Stimulated activated CD4-positive, alpha-beta T cell treated with anti-CD3 and anti-CD28 coated beads, TNF-alpha, amount 100 ng/mL, for 4 hours (primary cell): ENCODE measurements at regions not wholly inside any gene's neighbourhood (a gene's known extent, or its start where the extent isn't known, plus 50 kb on each side); places are given as distances from the start of the nearest gene placed in this dataset.
"Not testable (repeated sequence)": the region's sequence is repeated elsewhere in the genome, so short reads cannot be mapped to it uniquely, and the experiment has no call there.

Source experiments
- DNase-seq, 3 experiments: peaks; one replicate each; pipeline ENCODE4 v3.0.0-alpha.2; 2020; ENCODE audit warnings: low read depth in 3 of 3

DNA sequence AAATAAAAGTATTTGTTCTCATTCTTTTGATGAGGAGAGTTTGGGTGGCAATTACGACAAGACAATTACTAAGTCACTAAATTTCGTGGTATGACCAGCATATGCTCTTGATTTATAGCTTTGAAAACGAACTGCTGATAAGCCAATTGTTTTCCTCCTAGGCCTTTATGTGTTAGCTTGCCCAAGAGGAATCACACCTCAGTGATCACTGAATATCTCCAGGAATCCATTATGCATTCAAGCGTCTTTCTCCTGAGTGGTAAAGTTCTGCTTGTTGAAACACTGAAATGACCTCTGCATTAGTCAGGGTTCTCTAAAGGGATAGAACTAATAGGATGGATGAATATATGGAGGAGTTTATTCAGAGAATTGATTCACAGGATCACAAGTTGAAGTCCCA, 677.7 kb upstream of the MEF2C start:
- DNase-seq: no peak

DNA sequence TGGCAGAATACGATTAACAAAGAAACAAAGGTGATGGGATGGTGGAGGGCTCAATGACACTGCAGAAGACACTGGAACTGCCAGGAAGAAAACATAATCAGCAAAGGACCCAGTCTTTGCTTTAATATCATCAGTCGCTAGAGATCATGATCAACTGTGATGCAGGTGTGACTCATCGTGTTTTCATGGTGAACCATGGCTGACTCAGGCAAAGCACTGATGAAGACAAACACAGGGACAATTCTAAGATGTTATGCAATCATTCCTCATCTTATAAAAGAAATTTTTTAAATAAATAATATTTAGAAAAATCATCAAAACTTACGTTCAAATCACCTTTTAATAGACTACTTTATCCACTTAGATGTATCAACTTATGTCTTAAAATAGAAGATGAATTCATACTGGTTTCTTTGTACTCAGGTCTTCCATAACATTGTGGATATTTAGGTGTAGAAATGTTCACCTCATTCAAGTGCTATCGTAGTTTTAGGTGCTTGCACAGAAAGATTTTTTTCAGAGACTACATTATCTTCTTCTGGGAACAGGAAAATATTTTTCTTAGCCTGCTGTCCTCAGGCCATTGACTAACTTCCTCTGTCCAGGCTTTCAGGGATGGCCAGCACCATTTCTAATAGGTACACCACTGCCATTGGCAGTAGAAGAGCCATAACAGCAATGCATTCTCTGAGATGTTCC, 673.4 kb upstream of the MEF2C start:
- DNase-seq: no peak

GRCh38 chr5:89546657-89547056, 663.7 kb upstream of the MEF2C start:
- no peak for DNase-seq

DNA sequence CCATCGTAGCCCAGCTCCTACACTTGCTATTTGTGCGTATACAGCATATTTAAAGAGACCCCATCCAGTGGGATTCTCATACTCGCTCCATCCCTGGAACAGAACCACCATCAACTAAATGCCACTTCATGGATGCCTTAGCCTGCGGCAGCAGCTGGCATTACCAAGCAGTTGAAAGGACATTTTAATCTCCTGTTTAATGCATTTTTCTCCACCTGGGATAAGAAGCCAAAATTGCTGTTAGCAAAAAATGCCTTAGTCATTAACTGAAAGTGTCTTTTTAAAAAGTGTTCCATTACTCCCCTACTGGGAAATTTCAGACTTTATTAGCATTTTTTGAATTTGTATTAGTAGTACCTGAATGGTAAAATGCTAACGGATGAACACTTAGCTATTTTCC, 662.6 kb upstream of the MEF2C start:
- DNase-seq: no peak

DNA sequence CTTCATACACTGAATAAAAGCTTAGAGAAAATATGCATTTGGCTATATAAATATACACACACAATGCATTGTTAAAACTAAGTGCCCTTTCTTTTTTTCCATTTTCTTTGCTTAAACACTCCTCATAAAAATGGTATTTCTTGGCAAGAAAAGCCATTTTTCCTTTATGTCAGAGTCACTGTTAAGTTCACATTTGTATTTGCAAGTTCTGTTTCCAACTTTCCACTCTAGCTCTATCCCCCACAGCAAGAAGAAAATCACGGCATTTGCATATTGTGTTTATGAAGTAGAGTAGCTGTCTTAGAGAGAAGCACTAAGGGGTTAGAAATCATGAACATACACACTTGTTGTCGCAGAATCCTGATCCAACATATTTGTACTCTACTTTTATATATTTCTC, 662.1 kb upstream of the MEF2C start:
- DNase-seq: no peak

DNA sequence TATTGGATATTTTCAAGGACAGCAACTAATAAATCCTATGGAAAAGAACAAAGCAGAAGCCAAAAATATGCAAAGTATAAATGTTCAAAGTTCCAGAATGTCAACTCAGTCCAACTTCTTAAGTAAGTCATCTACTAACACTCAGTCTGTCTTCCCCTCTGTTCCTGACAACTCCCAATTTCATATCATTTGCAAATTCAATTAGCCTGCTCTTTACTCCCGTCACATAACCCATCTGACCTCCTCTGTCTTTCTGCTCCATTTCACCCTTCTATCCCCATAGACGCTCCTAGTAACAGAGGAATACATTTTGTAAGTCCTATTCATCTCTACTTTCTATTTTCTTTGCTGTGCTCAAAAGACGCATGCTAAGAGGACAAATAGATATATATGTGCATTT, 659.8 kb upstream of the MEF2C start:
- DNase-seq: no peak

DNA sequence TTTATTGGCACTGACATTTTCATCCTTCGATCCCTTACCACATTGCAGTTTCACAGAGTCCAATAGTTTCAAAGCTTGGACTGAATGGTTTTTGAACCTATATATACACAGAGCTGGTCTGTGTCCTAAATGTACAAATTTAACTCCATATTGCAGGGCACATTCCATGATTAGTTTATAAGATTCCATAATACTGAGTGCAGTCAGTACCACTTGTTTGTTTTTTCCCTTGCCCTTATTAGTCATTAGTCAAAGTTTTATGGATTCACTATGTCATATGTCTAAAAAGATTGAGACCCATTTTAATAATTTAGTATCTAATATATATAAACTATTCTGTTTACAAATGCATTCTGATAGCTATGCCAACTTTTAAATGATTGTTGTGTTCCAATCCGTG, 654.8 kb upstream of the MEF2C start:
- DNase-seq: no peak

GRCh38 chr5:89536020-89536419, 653.0 kb upstream of the MEF2C start:
- DNase-seq: no peak

GRCh38 chr5:89535411-89535810, 652.4 kb upstream of the MEF2C start:
- DNase-seq: no peak

- no peak for DNase-seq
These were observed 651.3 kb upstream of the MEF2C start for GRCh38 chr5:89534331-89534730.

DNA sequence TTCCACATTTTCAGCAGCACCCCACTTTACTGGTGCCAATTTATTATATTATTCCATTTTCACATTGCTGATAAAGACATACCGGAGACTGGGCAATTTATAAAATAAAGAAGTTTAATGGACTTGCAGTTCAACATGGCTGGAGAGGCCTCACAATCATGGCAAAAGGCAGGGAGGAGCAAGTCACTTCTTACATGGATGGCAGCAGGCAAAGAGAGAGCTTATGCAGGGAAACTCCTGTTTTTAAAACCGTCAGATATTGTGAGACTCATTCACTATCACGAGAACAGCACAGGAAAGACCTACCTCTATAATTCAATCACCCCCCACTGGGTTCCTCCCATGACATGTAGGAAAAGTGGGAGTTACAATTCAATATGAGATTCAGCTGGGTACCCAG, 641.8 kb upstream of the MEF2C start:
- no peak for DNase-seq

DNA sequence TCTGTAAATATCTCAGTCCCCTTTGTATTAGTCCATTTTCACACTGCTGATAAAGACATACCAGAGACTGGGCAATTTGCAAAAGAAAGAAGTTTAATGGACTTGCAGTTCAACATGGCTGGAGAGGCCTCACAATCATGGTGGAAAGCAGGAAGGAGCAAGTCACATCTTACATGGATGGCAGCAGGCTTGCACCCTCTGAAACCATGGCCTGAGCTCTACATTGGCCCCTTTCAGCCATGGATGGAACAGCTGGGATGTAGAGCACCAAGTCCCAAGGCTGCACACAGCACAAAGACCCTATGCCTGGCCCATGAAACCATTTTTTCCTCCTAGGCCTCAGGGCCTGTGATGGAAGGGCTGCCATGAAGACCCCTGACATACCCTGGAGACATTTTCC, 640.9 kb upstream of the MEF2C start:
- not testable (repeated sequence) for DNase-seq

GRCh38 chr5:89520771-89521170, 637.8 kb upstream of the MEF2C start:
- no peak for DNase-seq

- DNase-seq: no peak
These were observed 630.5 kb upstream of the MEF2C start for GRCh38 chr5:89513299-89514044.

DNA sequence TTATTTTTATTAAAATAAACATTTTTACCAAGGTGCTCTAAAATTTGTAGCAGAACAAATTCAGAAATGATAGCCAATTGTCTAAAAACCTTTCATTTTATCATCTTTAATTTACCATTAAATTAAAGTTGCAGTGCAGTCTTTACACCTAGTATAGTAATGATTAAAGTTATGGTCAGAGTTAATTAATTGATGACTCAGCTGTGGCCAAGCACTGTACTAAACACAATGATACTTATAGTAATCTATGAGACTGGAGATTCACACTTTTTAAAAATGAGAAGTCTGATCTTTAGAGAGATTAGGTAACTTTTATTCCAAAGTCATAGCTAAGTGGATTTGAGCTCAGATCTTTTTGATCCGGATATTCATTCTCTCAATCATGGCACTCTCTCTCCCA, 621.1 kb upstream of the MEF2C start:
- DNase-seq: no peak

DNA sequence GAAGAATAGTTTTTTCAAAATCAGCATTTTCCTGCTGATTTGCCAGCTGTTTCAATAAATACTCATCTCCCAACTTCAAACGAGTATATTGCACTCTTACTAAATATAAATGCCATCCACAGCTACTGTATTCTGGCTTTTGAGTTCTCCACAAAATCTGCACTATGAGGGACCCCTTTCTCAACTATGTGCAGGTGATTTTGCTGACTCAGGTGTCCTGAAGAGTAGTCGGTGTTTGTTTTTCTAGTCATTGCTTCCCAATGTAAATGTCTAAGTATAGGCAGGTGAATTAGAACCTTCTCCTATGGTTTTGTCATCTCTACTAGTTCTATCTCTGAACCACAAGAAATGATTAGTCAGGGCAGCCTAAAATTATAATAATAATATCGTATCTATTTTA, 616.8 kb upstream of the MEF2C start:
- no peak for DNase-seq

- no peak for DNase-seq
These were observed 615.7 kb upstream of the MEF2C start for GRCh38 chr5:89498699-89499098.

DNA sequence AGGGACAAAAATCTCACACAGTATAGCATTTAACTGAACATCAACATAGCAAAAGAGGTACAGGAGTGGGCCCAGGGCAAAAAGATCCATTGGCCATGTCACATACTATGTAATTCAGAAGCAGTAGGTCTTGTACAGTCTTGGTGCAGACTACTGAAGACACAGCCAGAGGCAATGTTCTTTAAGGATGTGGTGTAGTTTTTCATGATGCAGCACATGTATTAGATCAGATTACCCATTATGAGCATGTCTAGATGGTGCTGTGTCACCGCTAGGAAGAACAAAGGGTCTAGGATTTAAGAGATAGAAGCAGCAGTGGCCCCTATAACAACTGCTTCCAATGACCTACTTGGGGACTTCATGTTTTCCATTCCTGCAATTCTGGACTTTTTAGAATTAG, 610.4 kb upstream of the MEF2C start:
- no peak for DNase-seq

GRCh38 chr5:89484962-89485361, 602.0 kb upstream of the MEF2C start:
- no peak for DNase-seq

DNA sequence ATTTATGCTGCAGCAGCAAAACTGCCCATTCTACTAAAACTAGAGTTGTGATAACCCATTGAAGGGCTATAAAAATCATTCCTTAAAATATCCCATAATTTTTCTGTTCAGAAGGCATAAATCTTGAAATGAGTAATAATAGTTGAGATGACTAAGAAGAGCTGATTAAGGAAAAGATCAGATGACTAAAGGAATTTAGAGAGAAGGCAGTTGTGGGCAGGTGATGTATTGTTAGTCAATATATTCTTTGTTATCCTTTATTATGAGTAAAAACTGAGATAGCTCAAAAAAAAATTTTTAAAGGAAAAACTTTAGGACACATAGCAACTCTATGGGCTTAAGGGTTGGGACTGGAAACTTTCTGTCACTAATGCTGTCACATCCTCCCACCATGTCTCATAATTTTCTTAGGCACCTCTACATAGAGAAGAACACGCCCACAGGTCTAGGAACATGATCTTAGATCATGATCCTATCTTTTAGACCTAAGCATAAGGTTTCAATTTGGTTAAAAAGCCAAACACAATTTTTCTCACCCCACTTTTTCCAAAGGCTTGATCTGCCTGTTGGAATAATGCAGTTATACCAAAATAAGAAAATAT, 597.5 kb upstream of the MEF2C start:
- no peak for DNase-seq

- no peak for DNase-seq
These were observed 595.9 kb upstream of the MEF2C start for GRCh38 chr5:89478851-89479250.

DNA sequence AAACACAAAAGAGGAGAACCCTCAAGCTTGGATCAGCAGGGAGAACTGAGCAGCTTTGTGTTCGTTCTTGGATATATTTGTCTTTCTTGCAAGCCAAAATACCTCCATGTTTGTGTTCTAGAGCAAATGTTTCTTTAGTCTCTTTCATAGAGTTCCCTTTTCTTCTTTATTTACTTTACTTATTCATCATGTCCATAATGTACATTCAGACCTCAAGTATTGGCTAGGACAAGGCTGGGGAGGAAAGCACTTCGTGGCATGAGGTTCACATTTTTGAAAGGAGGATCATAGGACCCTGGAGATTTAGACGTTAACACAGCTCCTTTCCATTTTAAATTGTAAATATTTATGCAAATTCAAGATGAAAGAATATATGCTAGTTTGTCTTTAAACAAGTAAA, 590.2 kb upstream of the MEF2C start:
- no peak for DNase-seq

DNA sequence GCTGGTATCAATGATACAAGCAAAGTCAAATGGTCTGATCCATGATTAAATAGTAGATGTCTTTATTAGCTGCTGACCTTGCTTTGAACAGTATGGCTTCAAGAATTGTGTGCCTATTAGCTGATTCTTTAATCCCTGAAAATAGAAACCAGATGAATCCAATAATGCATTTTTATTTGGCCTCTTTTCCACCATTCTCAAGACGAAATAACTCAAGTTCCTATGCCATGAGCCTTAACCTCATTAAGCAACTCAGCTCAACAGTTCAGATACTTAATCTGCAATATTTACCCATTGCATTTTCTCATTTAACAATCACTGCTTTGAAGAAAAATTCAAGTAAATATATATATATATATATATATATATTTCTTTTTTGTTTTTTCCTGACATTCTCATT, 588.6 kb upstream of the MEF2C start:
- DNase-seq: no peak
